ENCODE measurements at regions not wholly inside any gene's neighbourhood (a gene's known extent, or its start where the extent isn't known, plus 50 kb on each side); places are given as distances from the start of the nearest gene placed in this dataset.

DNA sequence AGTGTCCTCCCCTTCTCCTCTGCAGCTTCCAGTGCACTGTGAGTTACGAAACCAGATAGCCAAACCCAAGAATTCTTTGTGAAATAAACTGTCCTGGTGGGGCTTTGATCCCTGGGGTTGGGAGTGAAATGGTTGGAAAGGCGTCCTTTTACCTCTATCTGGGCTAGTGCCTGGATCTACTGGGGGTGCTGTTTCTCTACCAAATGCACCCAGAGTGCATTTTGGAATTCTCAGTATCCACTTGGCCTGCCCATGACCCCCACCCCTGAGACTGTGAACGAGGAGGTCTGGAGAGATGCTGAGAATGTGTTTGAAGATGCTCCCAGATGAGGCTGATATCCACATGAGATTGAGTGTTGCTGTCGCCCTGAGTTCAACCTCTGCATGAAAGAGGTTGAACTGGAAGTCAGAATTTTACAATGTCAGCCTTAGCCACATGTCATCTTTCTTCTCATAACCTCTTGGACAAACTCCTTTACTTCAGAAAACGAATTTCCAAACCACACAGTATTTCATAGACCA lies 87.1 kb upstream of the CLMN start:
- TF ChIP-seq, protein P1, sequence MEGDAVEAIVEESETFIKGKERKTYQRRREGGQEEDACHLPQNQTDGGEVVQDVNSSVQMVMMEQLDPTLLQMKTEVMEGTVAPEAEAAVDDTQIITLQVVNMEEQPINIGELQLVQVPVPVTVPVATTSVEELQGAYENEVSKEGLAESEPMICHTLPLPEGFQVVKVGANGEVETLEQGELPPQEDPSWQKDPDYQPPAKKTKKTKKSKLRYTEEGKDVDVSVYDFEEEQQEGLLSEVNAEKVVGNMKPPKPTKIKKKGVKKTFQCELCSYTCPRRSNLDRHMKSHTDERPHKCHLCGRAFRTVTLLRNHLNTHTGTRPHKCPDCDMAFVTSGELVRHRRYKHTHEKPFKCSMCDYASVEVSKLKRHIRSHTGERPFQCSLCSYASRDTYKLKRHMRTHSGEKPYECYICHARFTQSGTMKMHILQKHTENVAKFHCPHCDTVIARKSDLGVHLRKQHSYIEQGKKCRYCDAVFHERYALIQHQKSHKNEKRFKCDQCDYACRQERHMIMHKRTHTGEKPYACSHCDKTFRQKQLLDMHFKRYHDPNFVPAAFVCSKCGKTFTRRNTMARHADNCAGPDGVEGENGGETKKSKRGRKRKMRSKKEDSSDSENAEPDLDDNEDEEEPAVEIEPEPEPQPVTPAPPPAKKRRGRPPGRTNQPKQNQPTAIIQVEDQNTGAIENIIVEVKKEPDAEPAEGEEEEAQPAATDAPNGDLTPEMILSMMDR (IDR thresholded peaks at IDR 0.05), result no peak
- no peak for TF ChIP-seq POLR2A (IDR thresholded peaks at IDR 0.05)

Measured in uterus (tissue), 2 donors.